ENCODE measurements at regions not wholly inside any gene's neighbourhood (a gene's known extent, or its start where the extent isn't known, plus 50 kb on each side); places are given as distances from the start of the nearest gene placed in this dataset.
"Not testable (repeated sequence)": the region's sequence is repeated elsewhere in the genome, so short reads cannot be mapped to it uniquely, and the experiment has no call there.

DNA sequence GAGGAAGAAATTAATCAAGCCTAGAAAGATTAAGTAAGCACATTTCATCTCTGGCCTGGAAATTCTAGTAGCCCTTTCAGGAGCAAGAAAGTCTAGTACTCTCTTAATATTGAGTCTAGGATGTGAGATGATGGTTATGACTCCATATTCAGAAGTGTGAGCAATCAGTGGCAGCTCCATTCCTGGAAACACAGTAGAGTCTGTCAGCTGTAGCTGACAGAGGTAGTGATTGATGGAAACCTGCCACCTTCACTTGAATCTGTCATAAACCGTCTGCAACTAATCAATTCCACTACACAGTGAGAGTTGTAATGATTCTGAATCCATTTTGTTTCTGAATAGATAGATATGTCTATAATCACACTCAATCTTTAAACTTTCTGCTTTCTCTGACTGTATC is 635.1 kb downstream of the IRS1 start:
- no peak for DNase-seq (ENCODE audit: low read depth)

DNA sequence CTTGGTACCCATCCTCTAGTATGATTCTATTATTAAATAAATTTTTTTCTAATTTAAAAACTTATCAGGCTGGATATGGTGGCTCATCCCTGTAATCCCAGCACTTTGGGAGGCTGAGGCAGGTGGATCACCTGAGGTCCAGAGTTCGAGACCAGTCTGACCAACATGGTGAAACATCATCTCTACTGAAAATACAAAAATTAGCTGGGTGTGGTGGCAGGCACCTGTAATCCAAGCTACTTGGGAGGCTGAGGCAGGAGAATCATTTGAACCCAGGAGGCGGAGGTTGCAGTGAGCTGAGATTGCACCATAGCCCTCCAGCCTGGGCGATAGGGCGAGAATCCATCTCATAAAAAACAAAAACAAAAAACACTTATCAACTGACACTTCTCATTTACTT is 639.0 kb downstream of the IRS1 start:
- not testable (repeated sequence) for DNase-seq (ENCODE audit: low read depth)

DNA sequence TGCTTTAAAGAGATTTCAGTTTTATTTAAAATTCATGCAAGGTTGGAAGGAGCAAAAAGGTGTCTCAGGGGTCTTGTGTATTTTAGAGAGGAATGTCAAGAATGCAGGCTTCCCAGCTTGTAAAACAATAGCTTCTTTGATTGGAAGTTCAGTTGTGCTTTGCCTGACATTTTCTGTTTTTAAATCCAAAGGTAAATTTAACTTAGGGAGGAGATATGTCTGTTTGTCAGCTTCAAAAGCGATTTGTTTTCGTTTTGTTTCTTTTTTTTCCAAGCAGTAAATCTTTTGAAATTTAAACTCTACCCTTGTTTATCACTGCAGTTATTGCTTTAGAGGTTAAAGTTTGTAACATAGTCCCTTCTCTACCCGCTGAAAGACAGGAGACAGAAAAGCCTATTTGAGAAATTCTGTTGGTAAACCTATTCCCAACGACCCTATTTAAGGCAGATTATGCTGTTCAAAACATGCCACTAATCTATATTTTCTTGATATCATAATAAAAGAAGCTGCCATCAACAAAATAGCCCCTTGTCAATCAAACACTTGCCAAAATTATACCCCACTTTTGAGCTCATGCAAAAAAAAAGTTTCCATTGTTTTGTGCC is 639.6 kb downstream of the IRS1 start:
- no peak for DNase-seq (ENCODE audit: low read depth)

DNA sequence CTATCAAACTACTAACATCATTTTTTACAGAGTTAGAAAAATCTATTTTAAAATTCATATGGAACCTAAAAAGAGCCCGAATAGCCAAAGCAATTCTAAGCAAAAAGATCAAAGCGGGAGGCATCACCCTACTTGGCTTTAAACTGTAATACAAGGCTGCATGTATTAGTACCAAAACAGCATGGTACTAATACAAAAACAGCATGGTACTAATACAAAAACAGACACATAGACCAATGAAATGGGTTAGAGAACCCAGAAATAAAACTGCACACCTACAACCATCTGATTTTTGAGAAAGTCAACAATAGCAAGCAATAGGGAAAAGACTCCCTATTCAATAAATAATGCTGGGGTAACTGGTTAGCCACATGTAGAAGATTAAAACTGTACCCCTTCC is 640.7 kb downstream of the IRS1 start:
- no peak for DNase-seq (ENCODE audit: low read depth)

DNA sequence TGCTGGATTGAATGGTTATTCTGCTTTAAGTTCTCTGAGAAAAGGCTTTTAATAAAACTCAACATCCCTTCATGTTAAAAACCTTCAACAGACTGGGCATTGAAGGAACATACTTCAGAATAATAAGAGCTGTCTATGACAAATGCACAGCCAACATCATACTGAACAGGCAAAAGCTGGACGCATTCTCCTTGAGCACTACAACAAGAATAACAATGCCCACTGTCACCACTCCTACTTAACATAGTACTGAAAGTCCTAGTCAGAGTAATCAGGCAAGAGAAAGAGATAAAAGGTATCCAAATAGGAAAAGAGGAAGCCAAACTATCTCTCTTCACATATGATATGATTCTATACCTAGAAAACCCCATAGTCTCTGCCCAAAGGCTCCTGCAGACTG is 641.4 kb downstream of the IRS1 start:
- no peak for DNase-seq (ENCODE audit: low read depth)

DNA sequence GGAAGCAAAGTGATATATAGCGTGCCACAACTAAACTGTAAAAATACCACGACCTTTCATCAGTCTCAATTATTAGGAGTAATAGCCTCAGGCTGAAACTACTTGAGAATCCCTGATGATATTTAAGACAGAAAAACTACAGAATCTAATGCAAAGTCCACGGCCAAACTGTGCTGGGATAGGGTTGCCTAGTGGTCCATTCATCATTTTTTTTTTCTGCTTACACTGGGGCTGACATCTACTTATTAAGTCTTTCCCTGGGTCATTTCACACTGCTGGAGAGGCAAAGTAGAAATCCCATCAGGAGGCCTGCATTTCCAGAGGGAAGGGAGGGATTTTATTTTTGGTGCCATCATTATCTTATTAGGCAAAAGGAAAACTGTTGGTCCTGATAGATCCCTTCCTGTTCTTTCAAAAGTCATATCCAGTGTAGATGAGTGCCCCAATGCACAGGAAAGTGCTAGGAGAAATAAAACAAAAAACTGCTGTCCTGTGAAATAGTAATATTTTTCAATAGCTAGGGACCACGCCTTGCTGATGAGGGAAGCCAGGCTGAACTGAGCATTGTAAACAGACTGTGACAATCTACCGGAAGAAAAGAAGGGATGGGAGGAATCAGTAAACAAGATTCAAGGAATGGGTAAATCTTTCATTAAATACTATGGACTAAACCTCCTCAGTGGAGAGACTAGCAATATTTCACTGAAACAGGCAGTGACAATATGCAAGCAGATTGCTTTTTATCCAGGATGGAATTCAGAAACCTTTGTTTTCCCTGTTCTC is 644.3 kb downstream of the IRS1 start:
- no peak for DNase-seq (ENCODE audit: low read depth)

DNA sequence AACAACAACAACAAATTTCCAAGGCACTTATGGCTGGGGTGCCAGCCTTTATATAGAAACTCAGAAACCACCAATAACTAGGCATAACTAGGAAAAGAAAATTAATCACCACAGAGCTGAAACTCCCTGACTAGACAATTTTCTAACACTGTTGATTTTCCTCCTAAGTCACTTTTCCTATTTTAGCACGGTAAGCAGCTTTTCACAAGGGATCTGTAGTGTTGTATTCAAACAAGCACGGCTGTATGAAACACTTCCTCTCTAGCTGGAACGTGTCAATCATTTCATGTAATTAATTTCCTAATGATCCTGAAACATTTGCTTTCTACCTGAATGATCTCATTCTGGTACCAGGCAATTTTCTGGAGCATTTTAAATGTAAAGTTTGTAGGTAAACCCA is 645.0 kb downstream of the IRS1 start:
- no peak for DNase-seq (ENCODE audit: low read depth)

DNA sequence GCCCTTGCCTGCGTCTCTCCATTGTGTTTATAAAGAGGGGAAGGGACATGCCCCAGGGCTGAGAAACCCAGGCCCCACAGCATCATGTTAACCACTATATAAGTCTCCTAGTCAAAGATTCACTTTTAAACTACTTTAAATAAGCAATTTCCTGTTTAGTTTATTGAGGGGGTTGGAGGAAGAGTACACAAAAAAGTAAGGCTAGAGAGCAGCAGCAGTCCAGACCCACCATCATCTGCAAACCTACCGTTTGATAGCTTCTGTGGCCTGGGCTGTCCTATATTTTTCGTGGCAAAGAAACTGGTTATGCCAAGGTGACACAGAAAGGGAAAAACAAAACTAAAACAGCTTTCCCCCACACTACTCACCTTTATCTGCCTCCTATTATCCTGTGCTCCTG is 646.1 kb downstream of the IRS1 start:
- DNase-seq (ENCODE audit: low read depth), result no peak

DNA sequence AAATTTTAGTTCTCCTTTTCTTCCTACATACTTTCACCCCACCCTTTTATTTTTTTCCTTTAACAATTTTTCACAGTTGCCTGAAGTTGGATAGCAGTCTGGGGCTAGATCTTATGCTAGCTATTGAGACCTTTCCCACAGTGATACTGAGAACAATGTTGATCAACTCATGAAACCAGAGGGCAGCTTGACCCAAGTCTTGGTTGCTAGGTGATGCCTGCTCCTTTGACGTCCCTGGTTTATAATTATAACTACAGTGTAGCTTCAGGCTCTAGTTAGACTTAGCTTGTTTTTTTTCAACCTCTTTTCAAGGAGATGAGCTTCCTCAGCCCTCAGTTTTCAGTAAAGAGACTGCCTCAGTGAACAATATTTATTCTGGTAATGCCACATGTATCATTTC is 648.5 kb downstream of the IRS1 start:
- peak; percentile 3 for DNase-seq (ENCODE audit: low read depth)

DNA sequence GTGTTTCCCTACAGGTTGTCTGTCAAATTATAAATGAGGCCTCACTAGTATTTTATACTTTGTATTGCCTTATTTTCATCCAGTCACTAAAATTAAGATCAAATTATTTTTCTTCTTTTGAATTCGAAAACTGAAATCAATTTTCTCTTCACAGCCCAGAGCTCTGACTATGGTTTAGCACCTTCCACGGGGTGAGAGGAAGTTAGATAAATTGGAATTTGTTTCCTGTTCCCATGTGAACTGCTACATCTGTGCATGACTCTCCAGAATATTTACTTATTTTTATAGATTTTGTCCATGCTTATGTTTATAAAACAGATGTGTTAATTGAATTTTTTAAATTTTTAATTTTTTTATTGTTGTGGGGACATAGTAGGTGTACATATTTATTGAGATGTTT is 656.5 kb downstream of the IRS1 start:
- DNase-seq (ENCODE audit: low read depth), result no peak

DNA sequence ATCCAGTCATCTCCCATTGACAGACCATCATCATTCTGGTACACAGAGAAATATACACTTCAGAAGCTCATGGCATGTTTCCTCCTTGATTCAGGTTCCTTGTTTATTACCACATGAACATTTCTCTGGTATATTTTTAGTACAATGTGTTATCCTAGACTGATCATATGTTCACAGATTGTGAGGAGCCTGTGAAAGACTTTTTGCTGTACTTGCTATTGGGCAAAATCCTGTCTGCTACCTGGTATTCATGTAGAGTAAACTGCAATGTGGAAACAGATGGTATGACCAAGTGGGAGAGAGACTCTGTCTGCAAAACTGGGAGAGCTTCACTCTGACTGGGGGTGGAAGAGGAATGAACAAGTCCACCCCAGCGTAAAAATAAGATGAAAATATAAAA is 657.2 kb downstream of the IRS1 start:
- no peak for DNase-seq (ENCODE audit: low read depth)

DNA sequence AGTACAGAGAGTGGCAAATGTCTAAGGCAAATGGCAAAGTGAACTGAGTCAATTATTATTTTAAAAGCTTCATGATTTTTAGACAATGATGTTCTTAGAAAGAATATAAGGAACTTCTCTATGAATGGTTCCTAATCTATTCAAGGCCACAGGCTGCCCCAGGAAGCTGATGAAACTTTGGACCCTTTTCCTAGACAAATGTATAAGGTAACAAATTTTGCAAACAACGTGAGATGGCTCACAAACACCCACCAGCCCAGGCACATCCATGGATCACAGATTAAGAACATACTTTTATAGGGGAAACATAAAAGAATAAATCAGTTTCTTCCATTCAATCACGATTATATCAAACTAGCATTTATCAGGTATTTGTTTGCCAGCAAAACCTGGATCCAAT is 659.0 kb downstream of the IRS1 start:
- no peak for DNase-seq (ENCODE audit: low read depth)

DNA sequence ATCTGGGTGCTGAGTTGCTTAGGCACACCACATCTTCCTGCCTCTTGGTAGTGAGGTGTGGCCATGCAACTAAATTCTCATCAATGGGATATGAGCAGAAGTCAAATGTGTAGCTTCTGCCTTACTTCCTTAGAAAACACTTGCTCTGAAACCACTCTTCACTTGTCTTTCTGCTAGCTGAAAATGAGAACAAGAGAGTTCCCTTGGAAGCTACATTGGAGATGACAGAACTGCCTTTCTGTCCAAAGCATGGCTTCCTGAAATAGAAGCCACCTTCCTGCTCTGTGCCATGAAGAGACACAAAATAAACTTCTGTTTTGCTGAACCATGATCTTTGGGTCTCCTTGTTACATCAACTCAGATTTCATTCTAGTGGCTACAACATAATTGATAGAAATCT is 659.9 kb downstream of the IRS1 start:
- no peak for DNase-seq (ENCODE audit: low read depth)

DNA sequence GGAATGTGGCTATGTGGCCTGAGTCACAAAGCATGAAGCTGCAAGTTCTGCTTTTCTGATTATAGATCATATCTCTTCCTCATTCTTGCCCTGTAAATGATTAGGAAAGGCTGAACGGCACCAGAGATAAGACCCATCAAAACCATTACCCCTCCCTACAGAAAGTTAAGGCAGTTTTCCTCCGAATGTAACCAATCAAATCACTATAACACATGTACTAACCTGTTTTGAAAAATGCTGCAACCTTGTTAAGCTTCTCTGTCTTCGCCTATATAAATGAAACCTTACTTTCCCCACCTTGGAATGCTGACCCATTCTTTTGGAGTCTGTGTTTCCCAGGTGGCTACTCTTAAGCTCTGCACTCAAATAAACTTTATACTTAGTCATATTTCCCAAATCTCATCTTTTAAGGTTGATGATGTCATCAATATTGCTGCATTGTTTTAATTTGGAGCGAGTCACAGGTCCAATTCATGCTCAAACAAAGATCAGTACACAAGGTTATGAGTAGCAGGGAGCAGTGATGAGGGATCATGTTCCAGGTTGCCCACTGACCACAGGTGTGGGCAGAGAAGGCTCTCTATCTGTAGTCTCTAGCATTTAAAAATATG is 662.3 kb downstream of the IRS1 start:
- DNase-seq (ENCODE audit: low read depth), result peak; percentile 47

DNA sequence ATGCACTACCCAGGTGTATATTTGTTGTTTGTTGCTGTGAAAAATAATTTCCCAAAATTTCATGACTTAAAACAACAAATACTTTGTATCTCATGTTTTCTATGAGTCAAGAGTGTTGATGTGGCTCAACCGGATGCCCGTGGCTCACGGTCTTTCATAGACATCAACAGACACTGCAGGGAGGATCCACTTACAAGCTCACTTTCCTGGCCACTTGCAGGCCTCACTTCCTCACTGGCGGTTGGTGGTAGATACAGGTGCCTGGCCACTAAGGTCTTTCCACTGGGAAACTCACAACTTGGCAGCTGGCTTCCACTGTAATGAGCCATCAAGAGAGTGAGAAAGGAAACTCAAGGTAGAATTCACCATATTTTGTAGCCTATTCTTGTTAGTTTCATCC is 662.9 kb downstream of the IRS1 start:
- DNase-seq (ENCODE audit: low read depth), result peak; percentile 8

DNA sequence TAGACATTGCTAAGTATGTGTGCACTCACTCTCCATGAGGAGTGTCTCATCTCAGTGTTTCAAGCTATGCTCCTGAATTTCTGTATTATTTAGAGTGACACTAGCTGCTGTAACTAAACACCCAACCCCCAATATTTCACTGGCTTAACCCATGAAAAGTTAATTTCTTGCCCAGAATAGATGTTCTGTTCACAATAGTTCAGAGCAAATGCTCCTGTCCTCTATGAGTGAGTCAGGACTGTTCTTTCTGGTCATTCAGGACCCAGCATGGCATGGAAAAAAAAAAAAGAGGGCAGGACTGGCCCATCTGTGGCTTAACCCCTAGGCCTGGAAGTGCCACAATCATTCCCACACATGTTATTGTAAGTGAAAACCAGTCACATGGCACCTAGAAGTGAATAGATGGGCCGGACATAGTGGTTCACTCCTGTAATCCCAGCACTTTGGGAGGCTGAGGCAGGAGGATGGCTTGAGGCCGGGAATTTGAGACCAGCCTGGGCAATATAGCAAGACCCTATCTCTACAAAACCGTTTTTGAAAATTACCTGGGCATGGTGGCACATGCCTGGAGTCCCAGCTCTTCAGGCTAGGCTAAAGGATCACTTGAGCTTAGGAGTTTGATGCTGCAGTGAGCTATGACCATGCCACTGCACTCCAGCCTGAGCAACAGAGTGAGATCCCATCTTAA is 663.6 kb downstream of the IRS1 start:
- DNase-seq (ENCODE audit: low read depth), result no peak

DNA sequence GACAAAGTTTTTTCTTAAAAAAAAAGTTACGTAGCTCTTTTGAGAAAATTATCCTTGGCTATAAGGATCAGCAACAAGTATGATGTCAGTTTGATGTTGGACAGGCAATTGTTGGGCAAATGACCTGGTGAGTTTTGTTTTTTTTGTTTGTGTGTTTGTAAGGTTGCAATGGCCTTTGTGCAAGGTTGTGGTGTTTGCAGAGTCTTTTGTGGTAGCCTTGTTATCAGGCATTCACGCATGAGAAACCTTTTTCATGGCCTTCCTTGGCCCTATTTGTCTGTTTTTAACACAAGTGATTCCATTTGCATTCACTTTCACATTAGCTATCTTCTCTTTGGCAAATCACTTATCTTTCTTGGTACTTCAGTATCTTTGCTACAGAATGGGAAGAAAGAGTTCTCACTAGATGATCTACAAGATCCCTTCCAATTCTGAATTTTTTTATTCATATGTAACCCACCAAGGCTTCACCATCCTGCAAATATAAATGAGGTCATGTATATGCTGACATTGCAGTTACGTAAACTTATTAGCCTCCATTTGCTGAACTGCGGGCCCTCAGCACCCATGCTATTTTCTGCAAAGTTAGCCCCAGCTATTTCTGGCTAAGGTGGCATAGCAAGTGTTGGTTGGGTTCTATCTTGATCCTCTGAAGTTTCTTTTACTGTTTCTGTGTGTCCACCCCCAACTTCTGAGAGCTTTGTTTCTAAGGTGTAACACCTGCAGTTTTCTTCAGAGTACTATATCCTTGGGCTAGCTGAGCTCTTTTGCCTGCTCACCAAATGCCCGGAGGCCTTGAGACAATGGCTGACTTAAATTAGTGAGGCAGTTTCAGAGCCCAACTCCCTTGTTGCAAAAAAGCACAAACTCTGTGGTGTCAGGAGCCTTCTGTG is 667.1 kb downstream of the IRS1 start:
- no peak for DNase-seq (ENCODE audit: low read depth)

DNA sequence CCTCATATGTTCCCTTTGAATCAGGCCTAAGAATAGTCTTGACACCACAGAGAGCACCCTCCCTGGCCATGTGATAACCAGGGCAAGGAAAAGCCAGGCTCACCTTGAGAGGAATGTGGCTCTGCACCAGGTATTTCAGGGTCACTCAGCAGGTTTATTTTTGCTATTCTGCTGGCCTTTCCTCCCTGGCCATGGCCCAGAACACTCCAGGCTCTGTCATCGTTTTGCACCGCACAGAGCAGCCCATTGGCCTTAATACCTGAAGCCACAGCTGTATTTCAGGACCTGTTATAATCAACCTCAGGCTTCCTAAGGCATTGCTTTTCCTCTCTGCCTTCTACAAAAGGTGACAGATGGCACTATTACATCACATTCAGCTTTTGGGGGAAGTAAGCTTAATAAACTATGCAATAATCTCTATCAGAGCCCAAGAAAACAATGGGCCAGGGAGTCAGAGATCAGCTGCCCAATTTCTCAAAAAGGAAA is 668.3 kb downstream of the IRS1 start:
- DNase-seq (ENCODE audit: low read depth), result no peak

DNA sequence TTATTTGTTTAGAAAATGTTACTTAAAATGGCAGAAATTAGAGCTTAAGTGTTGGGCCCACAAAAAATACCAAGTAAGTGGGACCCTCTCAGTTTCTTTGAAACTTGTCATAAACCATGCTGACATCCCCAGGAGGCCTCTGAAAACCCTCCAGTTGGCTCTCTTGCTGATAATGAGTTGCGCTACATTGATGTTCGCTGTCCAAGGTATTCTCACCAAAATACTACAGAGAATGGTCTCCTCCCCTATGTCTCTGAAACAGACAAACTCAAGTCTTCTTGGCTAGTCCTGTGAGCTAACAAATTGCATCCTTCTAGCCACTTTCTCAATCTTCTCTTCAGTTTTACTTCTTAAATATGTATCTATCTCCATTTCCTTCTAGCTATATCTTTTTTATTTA is 669.4 kb downstream of the IRS1 start:
- DNase-seq (ENCODE audit: low read depth), result peak; percentile 34

DNA sequence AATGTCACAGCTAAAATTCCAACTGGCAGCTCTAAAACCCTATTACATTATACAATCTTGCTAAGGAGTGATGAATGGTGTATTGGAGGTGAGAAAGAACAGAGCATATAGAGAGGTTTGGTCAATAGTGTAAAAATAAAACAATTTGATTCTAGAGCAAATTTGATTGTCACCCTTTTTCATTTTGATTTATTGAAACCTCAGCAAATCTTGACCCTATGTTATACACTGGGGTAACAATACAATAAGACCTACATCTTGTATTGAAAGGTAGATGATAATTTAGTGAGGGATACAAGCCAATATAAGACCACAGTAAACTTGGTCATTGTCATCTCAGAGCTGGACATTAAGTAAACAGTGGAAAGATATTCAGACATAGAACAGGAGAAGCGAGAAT is 671.9 kb downstream of the IRS1 start:
- no peak for DNase-seq (ENCODE audit: low read depth)

DNA sequence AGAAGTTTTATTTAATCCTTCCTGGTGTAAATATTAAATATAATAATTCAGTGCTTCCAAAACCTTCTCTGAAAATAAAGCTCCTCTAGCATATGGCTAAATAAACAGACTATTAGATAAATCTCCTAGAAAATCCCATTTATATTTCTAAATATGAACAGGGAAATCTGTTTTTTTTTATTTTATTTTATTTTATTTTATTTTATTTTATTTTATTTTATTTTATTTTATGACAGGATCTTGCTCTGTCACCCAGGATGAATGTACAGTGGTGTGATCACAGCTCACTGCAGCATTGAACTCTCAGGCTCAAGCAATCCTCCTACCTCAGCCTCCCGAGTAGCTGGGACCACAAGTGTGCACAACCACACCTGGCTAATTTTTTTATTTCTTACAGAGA is 673.5 kb downstream of the IRS1 start:
- DNase-seq (ENCODE audit: low read depth), result no peak
